ENCODE measurements at regions not wholly inside any gene's neighbourhood (a gene's known extent, or its start where the extent isn't known, plus 50 kb on each side); places are given as distances from the start of the nearest gene placed in this dataset.

GRCh38 chr5:166257661-166258060, 2033.8 kb upstream of the WWC1 start:
- TF ChIP-seq CTCF (IDR thresholded peaks at IDR 0.05; ENCODE audit: low read depth, low read length) (no peak), MYC (IDR thresholded peaks at IDR 0.05; ENCODE audit: low read depth, low read length) (no peak)

Measured in NB4 (cell line).